ENCODE measurements at regions not wholly inside any gene's neighbourhood (a gene's known extent, or its start where the extent isn't known, plus 50 kb on each side); places are given as distances from the start of the nearest gene placed in this dataset.

- TF ChIP-seq CTCF (IDR thresholded peaks at IDR 0.05; ENCODE audit: insufficient read depth, low read length, poor library complexity, severe bottlenecking) (no peak), EZH2phosphoT487 (conservative IDR thresholded peaks at IDR 0.05; ENCODE audit: low read length) (no peak)
Observed at GRCh38 chr10:105857268-105858264, 1216.5 kb downstream of the SORCS3 start.
